Muscle of back (tissue), 3 donors: ENCODE measurements at regions not wholly inside any gene's neighbourhood (a gene's known extent, or its start where the extent isn't known, plus 50 kb on each side); places are given as distances from the start of the nearest gene placed in this dataset.
A peak's percentile ranks its signal among the peaks of the same experiment; 100 is the strongest.

ENCODE experiments used
- DNase-seq, 3 donors: peaks; one replicate each; pipeline versions ENCODE4 v3.0.0 to v3.0.0-alpha.2; 2013

DNA sequence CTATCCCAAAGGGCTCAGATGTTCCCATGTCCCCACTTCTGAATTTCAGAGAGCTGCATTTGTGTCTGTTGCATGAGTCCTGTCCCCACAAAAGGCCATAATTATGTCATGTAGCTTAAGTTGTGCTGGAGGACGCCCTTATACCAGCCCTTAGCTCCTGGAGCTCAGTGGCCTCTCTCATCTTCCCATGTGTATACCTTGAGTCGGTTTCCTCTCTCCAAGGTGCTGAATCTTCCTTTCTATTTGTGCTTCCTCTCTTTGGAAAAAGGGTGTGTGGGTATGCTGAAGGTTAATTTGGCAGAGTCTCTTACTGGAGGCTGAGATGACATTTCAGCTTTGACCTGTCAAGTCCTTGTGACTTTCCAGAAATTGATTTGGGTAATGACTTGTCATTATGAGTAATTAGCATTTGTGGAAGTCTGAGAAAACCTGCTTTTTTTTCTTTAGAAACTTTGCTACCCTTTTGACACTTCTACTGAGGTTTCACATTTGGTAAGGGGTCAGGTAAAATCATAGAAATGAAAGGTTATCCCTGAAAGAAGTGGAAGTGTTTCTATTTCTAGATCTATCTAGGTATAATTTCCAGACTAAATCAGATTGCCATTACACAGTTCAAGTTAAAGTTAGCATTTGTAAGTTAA is 185.4 kb downstream of the ABCC12 start:
- DNase-seq: peak; percentile 9 to 35 (median 13)

DNA sequence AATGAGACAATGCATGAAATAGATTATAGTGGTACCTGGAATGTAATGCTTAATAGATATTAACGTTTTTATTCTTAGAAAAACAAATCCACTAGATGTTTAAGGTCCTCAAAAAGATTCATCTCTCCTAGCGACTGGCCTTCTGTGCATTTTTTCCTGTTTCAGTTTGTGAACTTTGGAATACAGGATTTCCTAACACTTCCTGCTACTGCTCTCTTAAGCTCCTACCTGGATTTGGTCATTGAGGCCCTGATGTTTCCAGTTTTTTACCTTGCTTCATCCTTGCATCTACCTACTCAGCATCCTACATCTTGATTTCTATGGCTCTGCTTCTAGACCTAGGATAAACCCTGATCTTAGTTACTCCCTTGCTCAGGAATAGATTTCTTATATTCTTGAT is 188.4 kb downstream of the ABCC12 start:
- DNase-seq: no peak

DNA sequence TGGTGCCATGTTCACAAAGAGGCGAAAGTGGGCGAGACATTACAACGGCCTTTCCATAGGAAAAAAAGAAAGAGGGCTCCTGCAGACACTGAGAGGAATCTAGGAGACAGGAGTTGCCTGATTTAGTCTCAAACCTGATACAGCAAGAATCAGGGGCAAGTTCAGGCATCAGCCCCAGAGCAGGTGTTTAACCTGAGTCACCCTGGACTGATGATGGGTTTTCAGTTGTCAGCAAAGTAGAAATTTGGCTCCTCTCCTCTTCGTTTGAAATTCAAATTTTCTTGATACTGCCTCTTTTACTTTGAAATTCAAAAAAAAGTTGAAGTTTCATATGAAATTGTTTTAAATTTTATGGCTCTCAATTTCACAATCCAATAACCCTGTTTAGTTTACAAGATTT is 189.5 kb downstream of the ABCC12 start:
- DNase-seq: no peak

DNA sequence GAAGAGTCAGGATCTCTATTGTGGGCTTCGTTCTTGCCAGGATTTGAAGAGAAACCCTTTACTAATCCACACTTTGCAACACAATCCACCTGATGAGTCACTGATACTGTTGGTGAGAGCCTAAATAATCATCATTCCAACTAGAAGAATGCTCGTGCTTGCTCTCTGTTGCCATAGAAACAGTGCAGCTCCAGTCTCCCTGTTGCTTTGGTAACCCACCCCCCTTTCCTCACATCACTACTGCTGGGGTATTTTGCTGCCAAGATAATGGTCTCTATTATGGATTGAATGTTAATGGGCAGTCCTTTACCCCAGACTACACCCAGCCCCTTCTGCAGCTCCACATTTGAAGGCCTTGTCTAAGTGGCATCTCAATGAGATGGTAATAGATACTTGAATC is 190.4 kb downstream of the ABCC12 start:
- no peak for DNase-seq

DNA sequence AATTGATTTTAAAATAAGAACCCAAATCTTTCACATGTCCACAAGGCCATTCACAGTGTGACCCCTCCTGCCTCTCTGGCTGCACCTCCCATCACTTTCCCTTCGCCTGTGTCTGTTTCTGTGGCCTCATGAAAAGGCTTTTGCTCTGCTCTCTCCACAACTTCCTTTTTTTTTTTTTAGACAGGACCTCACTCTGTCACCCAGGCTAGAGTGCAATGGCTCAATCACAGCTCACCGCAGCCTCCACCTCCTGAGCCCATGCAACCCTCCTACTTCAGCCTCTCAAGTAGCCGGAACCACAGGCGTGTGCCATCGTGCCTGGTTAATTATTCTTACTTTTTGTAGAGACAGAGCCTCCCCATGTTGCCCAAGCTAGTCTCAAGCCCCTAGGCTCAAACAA is 197.1 kb downstream of the ABCC12 start:
- DNase-seq: no peak

DNA sequence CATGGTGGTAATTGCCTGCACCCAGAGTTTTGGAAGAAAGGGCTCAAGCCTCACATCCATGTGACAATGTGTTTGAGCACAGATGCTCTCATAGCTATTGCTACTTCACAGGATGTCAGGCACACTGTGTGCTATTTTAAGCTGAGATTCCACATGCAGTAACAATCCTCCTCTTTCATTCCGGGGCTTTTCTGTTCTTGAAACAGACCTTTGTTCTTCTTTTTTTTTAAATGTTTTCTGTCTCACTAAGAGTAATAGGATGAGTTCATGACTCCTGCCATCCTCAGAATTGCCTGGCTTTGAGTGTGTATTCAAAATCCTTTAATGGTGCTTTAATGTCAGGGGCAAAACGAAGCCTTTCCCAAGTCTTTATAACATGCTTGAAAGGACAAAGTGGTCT is 198.9 kb downstream of the ABCC12 start:
- no peak for DNase-seq

DNA sequence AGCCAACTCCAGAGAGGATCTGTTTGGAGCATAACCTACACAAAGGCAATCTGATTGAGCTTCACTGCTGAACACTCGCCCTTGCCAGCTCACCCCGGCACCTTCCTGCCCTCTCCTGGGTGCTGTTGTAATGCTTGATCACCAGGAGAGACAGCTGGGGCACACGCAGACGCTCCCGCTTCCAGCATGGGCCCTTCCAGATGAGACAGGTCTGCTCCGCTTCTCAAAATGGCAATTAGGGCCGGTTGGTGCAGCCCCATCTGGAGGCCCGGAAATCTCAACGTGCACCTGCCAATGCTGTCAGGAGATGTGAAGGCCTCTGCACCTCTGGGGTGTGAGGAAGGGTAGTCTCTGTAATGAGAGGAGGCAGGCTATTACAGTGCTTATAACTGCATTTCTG is 206.1 kb downstream of the ABCC12 start:
- no peak for DNase-seq

DNA sequence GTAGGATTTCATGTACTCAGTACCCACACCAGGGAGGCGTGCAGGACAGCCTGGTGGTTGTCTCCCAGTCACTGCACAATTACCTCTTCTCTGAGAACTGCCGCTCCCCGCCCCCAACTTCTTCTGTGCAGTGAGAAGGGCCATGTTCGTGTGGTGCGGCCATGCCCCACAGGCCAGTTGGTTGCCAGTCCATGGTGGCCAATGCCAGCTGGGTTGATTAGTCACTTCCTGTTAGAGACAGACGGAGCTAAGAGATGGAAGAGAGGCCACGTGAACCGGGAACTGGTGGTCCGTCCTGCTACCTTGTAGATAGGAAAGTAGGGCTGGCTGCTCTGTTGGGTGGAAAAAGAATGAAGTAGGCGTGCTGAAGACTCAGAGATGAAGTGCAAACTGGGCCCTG is 206.5 kb downstream of the ABCC12 start:
- DNase-seq: no peak

DNA sequence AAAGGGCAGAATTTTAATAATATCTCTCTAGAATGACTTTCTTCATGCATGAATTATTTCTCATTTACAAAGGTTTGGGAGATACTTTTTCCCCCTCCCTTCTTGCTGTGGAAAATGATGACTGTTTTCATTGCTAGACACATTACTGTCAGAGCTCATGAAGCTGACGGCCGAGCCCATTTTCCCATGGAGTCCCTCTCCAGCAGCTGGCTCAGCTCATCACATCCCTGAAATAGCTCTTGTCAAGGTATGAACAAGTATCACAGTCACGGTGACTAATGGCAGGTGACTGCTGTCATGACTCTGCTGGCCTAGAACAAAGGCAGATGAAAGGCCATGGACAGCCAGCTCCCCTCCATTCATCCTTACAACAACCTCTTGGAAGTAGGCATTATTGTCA is 208.1 kb downstream of the ABCC12 start:
- DNase-seq: no peak

DNA sequence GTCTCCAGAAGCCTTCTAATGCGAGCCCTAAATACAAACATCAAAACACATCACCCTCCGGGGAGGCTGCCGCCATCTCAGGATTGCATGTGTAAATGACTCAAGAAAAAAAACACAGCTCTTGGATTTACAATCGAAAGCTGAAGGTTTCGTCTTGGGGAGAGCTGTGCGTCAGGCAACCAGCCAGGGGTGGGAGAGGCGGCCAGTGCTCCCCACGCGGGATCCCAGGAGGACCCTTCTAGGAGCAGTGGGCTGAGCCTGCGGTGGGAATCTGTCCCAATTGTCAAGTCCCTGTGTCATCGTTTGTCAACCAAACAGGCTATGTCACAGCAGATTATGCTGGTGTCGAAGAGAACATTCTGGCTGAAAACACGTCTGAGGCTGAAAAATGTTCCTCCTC is 209.7 kb downstream of the ABCC12 start:
- DNase-seq: no peak

DNA sequence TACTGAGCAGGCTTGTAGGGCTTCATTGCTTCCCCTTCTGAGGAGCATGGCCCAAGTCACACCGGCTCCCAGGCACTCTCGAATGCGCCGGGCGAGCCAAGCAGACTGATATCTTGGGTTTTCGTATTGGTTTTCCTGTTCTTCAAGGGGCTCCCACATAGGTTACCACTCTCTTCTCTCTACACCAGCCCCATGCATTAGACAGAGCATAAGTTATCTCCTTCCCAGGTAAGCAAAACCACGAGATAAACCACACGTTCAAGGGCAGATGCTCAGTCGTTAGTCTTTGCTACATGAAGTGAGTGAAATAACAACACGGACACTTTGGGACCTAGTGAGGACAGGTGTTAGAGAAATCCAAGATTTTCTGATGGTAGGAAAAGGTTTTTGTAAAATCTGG is 211.2 kb downstream of the ABCC12 start:
- no peak for DNase-seq

DNA sequence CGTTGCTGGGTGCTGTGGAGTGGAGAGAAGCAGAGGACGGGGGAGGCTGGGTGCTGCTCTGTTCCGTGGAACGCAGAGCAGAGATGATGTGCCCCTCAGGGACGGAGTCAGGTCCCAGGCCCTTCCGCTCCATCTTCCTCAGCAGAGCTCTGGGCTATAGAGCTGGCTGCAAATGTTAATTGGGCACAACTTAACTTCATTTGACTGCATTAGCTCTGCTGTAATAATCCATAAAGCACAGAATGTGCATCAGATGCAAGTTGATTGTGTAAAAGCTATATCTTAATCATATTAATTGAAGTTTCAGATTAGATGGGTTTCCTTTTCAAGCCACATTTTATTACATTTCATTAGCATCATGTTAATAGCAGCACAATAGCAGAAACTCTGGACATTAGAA is 212.6 kb downstream of the ABCC12 start:
- no peak for DNase-seq

DNA sequence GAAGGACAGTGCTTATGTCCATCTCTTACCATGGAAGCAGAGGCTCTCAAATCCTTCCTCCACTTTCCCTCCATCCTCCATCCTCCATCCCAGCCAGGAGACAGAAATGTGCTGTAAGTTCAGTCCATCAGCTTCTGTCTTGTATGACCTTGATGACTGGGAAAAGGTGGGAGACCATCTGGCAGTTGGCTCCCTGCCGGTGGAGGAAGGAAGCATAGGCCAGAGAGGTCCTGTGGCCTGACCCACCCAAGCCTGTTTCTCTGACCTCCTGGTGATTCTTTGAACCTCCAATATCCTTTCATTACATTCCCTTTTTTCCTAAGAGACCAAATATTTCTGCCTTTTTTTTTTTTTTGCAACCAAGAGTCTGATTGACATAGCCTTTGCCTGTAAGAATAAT is 215.3 kb downstream of the ABCC12 start:
- DNase-seq: no peak

DNA sequence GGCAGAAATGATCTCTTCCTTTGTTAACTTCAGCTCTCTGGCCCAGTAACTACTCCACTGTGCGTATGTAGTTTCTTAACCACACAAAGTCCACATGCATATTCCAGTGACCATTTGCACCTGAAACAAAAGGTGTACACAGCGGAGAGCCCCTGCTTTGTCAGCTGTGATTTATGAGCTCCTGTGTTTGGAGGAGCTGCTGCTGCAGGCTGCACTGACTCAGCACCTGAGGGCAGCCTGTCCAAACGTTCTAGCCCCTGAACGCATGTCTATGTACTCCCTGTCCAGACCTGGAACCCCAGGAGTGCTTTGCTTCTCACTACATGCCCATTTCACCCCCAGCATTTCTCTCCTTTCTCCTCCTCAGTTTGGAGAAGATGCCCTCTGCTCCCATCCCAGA is 216.1 kb downstream of the ABCC12 start:
- DNase-seq: no peak

DNA sequence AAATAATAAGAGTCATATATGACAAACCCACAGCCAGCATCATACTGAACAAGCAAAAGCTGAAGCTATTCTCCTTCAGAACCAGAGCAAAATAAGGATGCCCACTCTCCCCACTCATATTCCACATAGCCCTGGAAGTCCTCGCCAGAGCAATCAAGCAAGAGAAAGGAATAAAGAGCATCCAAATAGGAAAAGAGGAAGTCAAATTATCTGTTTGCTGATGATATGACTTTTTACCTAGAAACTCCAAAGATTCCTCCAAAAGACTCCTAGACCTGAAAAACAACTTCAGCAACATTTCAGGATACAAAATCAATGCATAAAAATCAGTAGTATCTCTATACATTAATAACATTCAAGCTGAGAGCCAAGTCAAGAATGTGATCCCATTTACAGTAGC is 217.5 kb downstream of the ABCC12 start:
- no peak for DNase-seq

DNA sequence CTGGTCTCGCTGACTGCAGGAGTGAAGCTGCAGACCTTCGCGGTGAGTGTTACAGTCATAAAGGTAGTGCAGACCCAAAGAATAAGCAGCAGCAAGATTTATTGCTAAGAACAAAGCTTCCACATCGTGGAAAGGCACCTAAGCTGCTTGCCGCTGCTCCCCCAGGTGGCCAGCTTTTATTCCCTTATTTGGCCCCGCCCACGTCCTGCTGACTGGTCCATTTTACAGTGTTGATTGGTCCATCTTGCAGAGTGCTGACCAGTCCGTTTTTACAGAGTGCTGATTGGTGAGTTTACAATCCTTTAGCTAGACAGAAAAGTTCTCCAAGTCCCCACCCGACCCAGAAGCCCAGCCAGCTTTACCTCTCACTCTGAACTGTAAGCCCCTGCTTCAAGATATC is 227.8 kb downstream of the ABCC12 start:
- DNase-seq: no peak

DNA sequence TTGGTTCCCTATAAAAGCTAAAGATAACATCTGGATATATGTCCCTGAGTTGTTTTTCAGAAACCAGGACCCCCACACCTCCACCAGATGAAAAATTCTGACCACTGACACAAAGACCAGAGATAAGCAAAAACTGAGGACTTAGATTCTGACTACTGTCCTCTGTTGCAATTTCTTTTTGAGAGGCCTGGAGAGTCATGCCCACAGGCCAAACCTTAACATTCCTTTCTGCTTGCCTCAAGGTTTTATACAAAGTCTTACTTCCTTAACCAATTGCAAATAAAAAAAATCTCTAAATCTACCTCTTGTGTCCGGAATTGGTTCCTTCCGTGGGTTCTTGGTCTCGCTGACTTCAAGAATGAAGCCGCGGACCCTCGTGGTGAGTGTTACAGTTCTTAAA is 228.5 kb downstream of the ABCC12 start:
- no peak for DNase-seq

DNA sequence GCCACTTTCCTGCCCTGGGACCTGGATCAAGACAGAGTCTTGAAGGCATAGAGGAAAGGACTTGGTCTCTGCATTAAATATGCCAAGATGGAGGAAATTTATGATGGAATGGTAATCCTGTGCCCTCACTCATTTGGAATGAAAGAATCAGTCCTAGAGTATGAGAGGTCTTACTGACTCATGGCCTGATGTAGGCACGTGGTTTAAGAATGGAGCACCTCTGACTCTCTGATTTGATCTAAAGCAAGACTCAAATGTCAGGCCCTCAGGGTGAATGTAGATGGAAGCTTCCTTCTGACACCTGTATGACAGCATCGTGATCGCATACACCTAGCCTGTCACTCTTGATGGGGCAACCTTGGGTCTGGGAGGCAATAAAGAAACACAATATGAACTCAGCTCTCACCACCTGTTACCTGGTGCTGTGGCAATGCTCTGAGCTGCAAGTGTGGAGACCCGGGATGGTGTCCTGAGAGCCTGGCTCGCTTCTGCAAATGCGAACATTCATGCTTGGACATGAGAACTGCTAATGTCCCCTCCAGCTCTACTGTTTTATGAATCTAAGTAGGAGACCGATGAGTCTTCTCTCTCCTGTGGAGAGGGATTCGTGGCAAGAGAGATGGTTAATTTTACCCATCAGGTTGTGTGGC is 229.9 kb downstream of the ABCC12 start:
- DNase-seq: no peak

DNA sequence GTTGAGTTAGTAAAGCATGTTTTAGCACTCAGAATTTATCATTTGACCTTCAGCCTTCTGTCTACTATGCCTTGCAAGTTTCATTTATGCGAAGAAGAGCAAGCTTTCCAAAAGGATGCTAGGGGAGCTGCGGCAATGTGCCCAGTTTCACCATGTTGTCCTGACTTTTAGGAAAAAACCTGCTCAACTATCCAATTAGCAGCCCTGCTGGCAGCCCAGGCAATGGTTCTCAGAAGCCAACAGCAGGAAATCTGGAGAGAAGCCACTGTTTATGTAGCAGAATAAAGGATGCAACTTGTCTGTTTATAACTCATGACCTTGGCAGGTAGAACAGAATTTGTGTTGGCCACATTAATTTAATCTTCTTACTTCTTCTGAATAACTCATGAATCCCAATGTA is 230.8 kb downstream of the ABCC12 start:
- no peak for DNase-seq

DNA sequence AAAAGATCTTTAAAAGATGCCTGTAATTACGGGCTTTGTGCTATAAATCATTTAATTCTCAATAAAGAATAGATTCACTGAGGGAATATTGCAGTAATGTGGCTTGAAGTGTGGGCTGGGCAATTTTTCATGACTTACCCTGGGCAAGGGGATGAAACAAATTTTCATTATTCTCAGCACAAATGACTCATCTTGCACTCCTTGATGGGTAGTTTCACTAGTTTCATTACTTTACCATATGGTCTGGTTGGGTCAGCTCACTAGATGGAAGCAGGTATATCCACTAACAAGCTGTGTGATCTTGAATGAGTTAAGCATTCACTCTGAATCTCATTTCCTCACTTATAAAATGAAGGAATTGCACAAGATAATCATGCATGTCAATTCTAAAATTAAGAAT is 234.3 kb downstream of the ABCC12 start:
- DNase-seq: no peak

DNA sequence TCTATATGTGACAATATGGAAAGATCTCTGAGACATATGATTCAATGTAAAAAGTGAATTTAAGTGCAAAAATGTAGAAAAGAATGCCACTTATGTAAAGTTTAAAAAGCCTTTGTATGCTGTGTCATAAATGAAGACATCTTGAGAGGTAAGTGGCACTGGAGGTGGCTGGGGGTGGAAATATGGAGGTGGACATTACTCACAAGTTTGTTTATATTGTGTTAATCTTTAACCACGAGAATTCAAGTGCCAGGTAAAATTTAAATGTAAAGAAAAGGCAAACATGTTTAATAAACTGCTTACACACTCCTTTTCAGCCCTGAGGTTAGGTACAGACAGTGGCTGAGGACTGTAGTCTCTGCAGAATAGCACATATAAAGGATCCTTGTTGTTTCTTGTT is 235.1 kb downstream of the ABCC12 start:
- DNase-seq: no peak

DNA sequence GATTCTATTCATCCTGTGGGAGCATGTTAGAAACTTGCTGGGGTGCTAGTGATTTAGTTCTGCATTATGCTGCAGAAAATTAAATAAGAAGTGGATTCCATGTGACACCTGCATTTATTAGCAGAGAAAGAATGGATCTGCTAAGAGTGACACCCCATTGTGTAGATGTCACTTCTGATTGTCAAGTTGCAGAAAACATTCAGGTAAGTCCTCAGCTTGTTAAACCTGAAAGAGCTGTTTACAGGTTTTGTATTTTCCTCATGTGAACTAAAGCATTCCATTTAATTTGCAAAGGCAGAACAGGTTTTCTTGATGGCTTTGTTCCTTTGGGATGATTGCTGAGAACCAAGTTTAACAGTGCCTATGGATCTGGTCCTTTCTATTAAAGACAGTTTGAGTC is 238.7 kb downstream of the ABCC12 start:
- DNase-seq: no peak

DNA sequence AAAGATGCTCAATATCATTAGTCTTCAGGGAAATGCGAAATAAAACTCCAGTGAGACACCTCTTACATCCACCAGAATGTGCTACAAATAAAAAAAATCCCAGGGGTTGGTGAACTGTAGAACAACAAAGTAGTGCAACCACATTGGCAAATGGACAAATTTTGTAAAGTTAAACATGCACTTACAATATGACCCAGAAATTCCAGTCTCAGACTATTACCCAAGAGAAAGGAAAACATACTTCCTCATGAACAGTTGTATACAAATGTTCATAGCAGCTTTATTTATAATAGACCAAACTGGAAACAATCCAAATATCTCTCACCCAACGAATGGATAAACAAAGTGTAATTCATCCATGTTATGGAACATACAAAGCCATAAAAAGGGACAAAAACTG is 239.5 kb downstream of the ABCC12 start:
- DNase-seq: no peak

DNA sequence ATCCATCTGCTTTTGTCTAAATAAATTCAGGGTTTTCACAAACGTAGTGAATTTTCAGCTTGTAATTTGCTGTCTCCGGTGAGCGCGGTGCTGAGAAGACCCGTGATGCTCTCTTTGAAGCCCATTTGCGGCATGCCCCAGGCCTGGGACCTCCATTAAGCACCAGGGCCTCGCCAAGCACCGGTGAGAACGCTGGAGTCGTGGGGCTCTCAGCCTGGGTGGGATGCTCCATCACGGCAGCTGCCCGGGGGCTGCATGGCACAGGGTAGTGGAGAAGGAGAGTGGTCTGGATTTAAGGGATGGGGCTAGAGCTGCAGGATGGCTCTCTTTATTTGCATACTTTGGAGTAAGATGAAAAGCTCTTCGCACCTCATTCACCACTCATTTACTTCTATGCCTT is 248.7 kb downstream of the ABCC12 start:
- no peak for DNase-seq
